Testis (tissue), 2 donors: ENCODE measurements at regions not wholly inside any gene's neighbourhood (a gene's known extent, or its start where the extent isn't known, plus 50 kb on each side); places are given as distances from the start of the nearest gene placed in this dataset.

Experiments used
- DNase-seq: peaks from one replicate; pipeline ENCODE4 v3.0.0-alpha.2; 2019
- H3K27ac ChIP-seq, 2 donors: fragments of 200-600 bp; sonication (generic); one replicate each; pipeline ENCODE4 v1.5.1; 2019
- H3K27me3 ChIP-seq: fragments of 200-600 bp; sonication (generic); one replicate; pipeline ENCODE4 v1.5.1; 2019
- H3K36me3 ChIP-seq: fragments of 200-600 bp; sonication (generic); one replicate; pipeline ENCODE4 v1.5.1; 2017; ENCODE audit warnings: low read depth; ENCODE audit errors: missing control alignments
- H3K4me1 ChIP-seq: fragments of 200-600 bp; sonication (generic); one replicate; pipeline ENCODE4 v1.5.1; 2019
- H3K4me3 ChIP-seq, 2 donors: fragments of 200-600 bp; sonication (generic); one replicate each; pipeline ENCODE4 v1.5.1; 2017 to 2019
- H3K9me3 ChIP-seq: fragments of 200-600 bp; sonication (generic); one replicate; pipeline ENCODE4 v1.5.1; 2017
- CTCF ChIP-seq, 3 experiments: fragments of 450-650 bp in 2 of 3; fragments of 200-600 bp in 1 of 3; sonication (generic) in 1 of 3; IDR thresholded peaks; one replicate each; pipeline ENCODE4 v1.5.1; 2016 to 2019; ENCODE audit warnings: antibody characterized with exemption in 3 of 3, mild to moderate bottlenecking in 2 of 3, moderate library complexity in 1 of 3
- POLR2A ChIP-seq: fragments of 450-650 bp; IDR thresholded peaks from one replicate; pipeline ENCODE4 v1.6.1; 2017; ENCODE audit warnings: antibody characterized with exemption, mild to moderate bottlenecking, moderate library complexity
- WGBS, 2 donors: methylation state at CpG; one replicate each; pipeline ENCODE4 v1.1.5; 2018; 5-methylcytosine and 5-hydroxymethylcytosine counted together
- intact Hi-C: fragments of 100-400 bp; cut with DNase I; formaldehyde crosslinking; loops from one replicate; pipeline ENCODE4 v1.15.1; 2023; ENCODE audit warnings: low total_unique reads

DNA sequence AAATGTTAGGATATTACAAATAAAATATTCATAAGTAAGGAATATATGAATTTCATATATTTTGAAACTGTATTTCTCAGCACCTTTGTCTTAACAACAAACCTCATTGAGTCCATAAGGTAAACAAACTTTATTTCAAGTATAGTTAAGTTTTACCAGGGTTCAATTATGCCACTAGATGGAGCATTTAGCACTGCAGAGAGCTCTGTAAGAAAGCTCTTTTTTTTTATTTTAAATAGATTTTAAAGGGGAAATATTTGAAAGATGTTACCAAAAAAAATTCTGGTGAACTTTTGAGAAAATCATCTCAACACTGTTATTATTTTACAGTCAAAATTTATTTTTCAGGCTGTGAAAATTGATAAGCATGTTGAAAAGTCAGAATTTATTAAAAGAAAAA lies 955.2 kb upstream of the EYS start:
- TF ChIP-seq POLR2A (no peak), CTCF (IDR thresholded peaks at IDR 0.05) (peak in 1 of 3 experiments; percentile 20)
- Histone ChIP-seq H3K4me3 (no peak overlapping the region), H3K4me1 (no peaks in the 10 kb centered on the region), H3K27me3 (no peaks in the 10 kb centered on the region), H3K36me3 (no peaks in the 10 kb centered on the region), H3K27ac (no peak overlapping the region), H3K9me3 (no peaks in the 10 kb centered on the region)
- intact Hi-C loops, result no loop called here
- DNase-seq, result no peak

GRCh38 chr6:66655420-66655819 lies 948.4 kb upstream of the EYS start:
- Histone ChIP-seq H3K4me3 (no peak overlapping the region), H3K27ac (no peak overlapping the region), H3K27me3 (no peaks in the 10 kb centered on the region), H3K9me3 (no peaks in the 10 kb centered on the region), H3K4me1 (no peaks in the 10 kb centered on the region), H3K36me3 (no peaks in the 10 kb centered on the region)
- WGBS, 2 donors, result 87 to 97% methylated on average over 3 to 13 of the region's 13 CpGs
- TF ChIP-seq POLR2A, result no peak
- no peak for TF ChIP-seq CTCF (IDR thresholded peaks at IDR 0.05)
- DNase-seq, result no peak
- intact Hi-C loops, result no loop called here

DNA sequence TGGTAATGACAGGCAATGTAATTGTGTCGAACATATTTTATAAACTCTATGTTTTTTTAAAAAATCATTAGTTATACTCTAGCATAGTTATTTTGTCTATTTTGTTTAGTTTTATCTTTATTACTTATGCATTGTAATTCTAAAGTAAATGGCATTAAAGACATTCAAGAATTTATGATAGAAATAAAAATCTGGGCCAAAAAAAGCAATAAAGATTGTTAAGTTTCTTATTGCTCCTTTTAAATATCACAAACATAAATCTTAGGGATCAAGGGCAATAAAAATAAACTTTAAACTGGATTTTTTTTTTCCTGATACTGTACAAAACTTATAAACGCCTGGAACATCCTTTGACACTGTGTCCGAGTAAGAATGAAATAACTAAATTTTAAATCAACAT lies 931.5 kb upstream of the EYS start:
- WGBS, 2 donors, result 48 to 52% methylated on average over 3 of the region's 3 CpGs

DNA sequence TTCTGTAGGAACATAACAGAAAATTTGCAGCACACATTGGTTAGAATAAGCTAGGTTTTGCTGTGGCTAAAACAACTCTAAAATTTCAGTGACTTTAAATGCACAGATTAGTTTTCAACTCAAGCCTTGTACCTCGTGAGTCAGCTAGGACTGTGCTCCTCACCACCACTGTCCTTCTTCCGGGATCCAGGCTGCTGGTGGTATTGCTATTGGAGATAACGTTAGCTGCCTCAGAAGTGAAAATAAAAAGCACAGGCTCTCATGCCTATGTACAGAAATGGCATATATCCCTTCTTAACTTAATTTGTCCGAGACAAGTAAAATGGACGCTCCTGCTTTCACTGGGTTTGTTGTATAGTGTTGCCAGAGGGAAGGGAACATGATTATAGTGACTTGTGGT lies 931.1 kb upstream of the EYS start:
- Histone ChIP-seq H3K36me3 (no peaks in the 10 kb centered on the region), H3K27me3 (no peaks in the 10 kb centered on the region), H3K4me3 (no peak overlapping the region), H3K9me3 (no peaks in the 10 kb centered on the region), H3K27ac (no peak overlapping the region), H3K4me1 (no peaks in the 10 kb centered on the region)
- intact Hi-C loops, result no loop called here
- 40 to 57% methylated on average over 5 of the region's 5 CpGs for WGBS, 2 donors
- TF ChIP-seq POLR2A (no peak), CTCF (IDR thresholded peaks at IDR 0.05) (no peak)
- no peak for DNase-seq

More for the DNA sequence above, 931.5 kb upstream of the EYS start:
- TF ChIP-seq POLR2A (no peak), CTCF (IDR thresholded peaks at IDR 0.05) (no peak)
- no peaks in the 10 kb centered on the region for H3K4me1 ChIP-seq
- no peaks in the 10 kb centered on the region for H3K36me3 ChIP-seq
- no peaks in the 10 kb centered on the region for H3K27me3 ChIP-seq
- H3K4me3 ChIP-seq, result no peak overlapping the region
- intact Hi-C loops, result no loop called here
- no peak for DNase-seq
- no peaks in the 10 kb centered on the region for H3K9me3 ChIP-seq
- H3K27ac ChIP-seq, result no peak overlapping the region

GRCh38 chr6:66628917-66629316 lies 921.9 kb upstream of the EYS start:
- Histone ChIP-seq H3K9me3 (no peaks in the 10 kb centered on the region), H3K36me3 (no peaks in the 10 kb centered on the region), H3K27me3 (no peaks in the 10 kb centered on the region), H3K27ac (no peak overlapping the region), H3K4me1 (no peaks in the 10 kb centered on the region), H3K4me3 (no peak overlapping the region)
- TF ChIP-seq CTCF (IDR thresholded peaks at IDR 0.05) (no peak), POLR2A (no peak)
- no peak for DNase-seq
- intact Hi-C loops, result no loop called here
